Ammon's horn (tissue), 1 donor: ENCODE measurements at regions not wholly inside any gene's neighbourhood (a gene's known extent, or its start where the extent isn't known, plus 50 kb on each side); places are given as distances from the start of the nearest gene placed in this dataset.

Experiments
- DNase-seq: peaks from one replicate; pipeline ENCODE4 v3.0.0-alpha.2; 2016; ENCODE audit warnings: low spot score

DNA sequence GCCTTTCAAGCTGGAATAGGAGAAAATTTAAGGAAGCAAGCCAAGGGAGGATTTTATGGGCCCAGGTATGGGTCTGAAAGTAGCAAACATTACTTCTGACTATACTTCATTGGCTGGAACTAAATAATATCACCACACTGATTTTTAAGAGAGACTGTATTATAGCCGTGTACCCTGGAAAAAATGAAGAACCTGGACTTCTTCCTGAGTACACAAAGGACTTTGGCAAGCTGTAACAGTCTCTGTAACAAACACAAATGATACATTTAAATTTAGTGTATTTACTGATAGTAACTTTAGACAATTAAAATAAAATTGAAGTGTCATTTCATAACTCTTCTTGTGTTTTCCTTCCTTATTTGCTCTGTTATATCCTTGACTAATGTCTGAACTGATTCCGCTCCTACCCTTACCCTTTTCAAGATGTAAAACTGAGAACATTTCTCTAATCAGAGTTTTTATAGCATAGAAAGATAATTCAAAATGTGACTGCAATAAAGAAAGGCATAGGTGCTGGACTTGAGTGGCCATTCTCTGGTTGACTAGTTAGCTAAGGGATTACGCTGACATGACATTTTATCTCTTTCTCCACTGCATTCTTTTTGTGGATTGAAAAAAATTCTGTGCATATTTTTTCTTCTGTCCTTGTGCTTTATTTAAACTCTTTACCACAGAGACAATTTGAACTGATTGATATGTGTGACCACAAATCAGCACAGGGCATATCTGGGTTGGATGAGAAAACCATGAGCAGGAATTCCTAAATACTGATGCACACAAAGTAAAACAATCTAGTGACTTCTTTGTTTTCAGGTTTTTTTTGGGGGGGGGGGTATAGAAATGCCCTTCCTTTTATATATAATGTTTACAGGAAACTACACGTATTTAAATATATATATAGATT, 349.7 kb downstream of the MDFIC start:
- DNase-seq = no peak

DNA sequence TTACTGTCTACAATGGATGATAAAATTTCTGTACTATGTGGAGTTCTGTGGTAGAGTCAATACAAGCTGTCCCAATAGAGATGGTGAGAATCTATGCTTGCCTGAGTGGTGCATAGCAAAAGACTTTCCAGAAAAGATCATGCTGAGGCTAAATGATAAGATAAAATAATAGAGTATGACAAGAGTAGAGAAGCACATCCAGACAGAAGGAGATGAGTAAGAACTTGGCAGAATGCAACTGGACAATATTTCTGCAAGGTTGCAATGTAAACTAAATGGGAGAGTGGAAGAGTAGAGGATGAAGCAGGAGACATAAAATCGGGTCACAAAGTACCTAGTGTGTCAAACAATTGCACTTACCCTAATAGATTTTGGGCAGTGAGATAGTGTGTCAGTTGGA, 347.6 kb downstream of the MDFIC start:
- DNase-seq = no peak

DNA sequence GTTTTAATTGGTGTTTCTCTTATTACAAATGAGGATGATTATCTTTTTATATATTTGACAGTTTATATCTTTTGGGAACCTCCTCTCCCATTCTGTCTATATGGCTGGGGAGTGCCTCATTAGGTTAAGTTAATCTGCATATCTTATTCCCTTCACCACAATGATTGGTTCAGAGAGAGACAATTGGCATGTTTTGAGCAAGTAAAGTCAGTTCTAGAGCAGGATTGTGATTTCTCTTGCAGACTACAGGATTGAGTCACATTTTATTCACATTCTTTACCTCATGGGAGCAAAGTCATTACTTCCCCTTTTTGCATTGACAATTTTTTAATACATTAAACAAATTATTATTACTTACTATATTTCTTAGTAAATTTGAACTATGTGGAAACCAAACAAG, 345.6 kb downstream of the MDFIC start:
- no peak for DNase-seq

DNA sequence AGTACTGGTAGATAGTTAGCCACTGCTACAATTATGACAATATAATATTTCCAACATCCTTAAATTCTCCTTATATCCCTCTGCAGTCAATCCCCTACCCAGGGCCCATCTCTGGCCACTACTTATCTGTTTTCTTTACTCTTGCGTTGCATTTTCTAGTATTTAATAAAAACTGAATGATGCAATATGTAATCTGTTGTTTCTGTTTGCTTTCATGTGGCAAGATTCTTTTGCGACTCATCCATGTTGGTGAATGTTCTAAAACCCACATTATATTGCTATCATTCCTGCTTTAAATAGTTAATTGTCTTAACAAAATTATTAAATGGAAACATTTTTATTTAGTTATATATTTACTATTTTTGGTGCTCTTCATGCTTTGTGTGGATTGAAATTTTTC, 338.5 kb downstream of the MDFIC start:
- no peak for DNase-seq

DNA sequence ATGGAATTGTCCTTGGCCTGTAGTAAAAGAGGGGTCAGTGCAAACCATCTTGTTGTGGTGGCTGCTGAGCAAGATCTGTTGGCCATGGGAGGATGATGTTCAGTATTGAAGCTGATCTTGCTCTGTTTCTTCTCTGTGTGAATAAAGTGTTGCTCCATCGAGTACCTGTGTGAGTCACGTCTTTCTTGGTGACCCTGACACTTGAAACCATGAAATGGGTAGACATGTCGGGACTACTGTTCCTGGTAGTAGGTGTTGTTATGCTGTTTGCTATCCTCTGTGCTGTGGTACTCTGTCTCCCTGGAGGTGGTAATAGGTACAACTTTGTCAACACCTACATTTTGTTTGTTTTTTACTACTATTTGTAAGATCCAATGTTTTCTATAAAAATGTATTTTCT, 330.6 kb downstream of the MDFIC start:
- DNase-seq = no peak

DNA sequence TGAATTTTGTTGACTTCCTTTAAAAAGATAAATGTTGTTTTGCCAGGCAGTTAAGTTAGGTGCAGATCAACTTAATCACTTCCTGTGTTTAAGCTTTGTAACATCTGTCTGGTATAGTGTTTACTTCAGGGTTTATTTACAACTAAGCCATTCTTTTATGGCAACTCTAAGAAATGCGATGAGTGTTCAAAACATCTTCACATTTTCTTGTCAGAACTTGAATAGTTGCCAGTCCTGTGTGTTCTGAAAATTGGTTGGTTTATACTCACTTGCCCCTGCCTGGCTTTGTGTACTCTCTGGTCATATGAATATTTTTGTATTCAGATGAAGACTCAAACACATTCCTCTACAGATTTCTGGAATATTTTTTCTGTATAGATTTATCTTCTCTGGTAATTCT, 327.2 kb downstream of the MDFIC start:
- DNase-seq = no peak

DNA sequence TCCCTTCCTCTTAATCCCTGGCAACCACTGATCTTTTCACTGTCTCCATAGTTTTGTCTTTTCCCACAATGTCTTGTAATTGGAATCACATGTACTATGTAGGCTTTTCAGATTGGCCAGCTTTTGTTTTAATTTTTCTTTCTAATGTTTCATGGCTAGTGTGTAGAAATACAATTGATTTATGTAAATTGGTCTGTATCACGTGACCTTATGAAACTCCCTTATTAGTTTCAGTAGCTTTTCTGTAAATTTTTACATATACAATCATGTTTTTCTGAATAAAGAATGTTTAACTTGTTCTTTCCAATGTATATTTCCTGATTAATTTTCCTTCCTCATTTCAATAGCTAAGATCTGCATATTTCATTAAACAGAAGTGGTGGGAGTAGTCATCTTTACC, 319.3 kb downstream of the MDFIC start:
- DNase-seq = no peak

DNA sequence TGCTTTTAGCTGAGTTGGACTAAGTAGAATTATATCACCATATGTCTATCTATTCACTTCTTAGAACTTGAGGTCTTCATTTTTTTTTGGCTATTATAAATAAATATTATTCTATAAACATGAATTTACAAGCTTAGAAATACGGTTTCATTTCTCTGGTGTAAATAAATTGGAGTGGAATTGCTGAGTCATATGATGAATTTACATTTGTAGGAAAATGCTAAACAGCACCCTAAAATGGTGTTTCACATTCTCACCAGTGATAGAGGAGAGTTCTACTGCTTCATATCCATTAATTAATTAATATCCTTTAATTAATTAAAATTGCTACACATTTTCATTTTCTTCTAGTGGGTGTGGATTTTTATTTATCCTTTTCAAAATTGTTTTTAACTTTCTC, 318.3 kb downstream of the MDFIC start:
- no peak for DNase-seq

DNA sequence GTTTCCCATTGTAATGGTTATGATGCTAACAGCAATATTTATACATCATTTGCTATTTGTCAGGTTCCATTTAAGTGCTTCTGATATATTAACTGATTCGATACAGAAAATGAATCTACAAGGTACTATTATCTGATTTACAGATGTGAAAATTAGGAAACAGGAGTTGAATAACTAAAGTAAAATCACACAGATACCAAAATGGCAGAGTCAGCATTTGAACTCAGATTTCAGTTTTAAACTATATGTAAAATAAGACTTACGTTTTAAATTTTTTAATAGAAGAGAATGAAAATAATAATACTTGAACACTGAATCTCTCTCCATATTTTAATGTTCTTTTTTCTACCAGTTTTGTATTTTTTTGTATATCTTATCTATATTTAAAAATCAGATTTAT, 313.2 kb downstream of the MDFIC start:
- DNase-seq = no peak

DNA sequence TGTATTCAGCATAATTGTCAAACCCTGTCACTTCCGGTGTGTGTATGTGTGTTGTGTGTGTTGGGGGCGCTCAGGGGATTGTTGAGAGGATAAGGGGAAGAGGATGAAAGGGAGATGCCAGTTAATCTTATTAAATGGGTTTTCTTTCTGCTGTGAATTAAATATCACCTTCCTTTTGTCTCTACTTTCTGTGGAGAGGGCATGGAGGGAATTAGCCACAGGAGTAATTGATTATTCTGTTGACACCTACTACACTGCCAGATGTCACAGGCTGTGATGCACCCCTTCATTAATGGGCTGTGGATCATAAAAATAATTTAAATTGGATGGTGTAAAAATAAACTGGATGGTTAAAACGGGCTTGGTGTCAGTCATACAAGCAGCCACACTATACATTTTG, 311.9 kb downstream of the MDFIC start:
- DNase-seq = no peak

DNA sequence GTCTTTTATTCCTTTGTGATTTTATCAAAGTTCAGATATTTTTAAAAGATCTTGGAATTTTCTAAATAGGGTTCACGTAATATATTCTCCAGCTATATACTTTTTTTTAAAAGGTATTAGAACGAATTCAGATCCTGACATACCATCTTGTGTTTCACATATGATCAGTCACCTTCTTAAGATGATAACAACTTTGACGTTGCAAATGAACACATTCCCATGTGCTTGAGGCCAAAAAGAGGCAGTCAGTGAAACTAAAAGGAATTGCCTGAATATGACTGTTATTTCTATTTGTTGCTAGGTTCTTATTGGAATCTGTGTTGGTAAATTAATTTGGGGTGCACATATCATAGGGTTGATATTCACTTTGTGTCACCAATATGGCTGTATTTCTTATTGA, 310.1 kb downstream of the MDFIC start:
- no peak for DNase-seq

DNA sequence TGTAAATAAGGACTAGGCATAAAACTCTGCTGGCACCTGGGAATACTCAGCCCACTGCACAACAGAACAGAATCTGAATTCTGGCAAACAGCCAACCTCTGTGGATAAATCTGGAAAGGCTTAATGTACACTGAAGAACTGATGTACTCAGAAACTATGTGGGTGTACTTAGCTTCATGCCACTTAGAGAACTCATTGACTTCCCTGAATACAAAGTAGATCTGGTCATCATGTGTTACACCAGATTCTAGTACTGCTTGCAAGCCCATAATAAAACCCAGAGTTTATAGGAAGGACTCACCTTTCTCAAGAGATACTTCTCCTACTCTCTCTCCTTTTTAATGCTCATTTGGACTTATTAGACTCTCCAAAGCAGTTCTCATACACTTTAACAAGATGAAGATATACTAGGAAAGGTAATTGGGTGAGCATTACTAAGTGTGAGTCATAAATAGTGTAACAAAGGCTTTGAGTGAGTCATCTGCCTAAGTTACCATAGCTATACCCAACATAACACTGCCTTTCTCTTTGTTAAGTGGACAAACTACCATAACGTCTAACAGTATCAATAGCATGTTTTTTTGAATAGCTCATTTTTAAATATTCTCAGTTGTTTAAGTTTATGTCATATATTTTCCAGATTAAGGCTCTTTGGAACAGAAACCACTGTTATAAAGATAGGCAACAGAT, 309.1 kb downstream of the MDFIC start:
- DNase-seq = no peak

DNA sequence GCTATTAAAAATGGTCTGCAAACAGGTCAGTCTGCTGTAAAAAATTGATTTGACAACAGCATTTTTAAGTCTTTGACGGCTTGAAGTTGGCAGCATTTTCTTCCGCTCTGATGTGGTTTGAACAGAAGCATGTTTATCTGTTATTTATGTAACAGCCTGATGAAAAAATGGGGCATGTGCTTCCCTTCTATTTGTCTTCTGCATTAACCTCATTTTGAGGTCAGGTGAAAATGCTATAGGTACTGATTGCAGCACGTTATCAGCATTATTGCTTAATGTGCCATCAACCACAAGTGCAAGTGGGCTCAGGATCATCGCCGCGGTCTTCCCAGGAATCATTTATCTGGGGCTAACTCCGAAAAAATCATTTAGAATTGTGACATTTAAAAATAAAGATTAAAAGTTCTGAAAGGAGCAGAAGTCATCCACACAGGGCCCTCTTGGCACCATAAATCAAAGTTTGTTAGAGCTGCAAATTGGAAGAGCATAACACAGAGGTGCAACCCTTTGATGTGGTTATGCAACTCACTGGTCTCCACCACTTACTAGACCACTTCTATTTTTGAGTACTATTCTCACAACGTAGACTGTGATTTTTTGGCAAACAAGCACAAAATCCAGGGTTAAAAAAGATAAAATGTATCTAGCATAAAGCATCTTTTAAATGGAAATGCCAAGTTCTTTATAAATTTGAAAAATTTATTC, 307.7 kb downstream of the MDFIC start:
- DNase-seq = no peak

DNA sequence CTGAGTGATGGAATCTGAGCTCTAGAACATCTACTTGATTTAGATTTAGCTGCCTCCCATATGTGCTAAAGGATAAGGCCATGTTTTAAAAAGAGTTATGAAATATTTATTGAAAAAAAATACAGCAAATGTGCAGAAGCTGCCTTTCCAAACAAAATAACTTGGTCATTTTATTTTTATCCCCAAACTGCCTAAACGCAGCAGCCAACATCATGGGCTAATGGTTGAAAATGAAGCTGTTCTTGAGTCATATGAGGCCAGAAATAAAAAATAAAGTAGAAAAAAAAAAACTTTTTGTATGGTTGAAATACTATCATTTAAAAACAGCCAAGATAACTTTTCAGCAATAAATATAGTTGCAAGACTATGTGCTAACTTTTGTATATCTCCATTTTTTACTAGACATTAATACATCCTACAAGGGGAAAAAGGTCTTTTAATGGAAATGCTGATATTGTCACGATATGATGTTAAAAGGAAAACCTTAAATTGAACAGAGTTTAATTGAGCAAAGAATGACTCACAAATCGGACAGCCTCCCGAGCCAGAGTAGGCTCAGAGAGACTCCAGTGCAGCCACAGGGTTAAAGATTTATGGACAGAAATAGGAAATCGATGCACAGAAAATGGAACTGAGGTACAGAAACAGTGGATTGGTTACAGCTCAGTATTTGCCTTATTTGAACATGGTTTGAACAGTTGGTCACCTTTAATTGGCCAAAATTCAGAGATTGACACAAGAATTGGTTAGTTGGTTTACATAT, 305.8 kb downstream of the MDFIC start:
- no peak for DNase-seq

DNA sequence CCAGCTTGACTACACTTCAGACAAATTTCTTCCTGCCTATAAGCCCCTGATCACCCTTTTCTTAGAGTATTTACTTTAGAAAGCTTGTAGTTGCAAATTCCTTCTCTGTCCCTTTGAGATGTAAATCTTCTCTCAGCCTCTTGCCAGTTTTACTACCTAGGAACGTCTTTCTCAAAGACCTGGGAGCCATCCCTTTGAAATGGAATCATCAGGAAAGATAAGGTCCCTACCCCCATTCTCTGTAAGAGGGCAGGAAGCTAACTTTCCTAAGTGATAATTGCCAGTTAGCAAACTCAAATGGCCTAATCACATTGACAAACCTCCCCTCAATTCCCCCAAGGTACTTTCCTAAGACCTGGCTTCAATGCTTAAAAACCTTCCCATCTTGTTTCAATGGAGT, 304.5 kb downstream of the MDFIC start:
- DNase-seq = no peak

DNA sequence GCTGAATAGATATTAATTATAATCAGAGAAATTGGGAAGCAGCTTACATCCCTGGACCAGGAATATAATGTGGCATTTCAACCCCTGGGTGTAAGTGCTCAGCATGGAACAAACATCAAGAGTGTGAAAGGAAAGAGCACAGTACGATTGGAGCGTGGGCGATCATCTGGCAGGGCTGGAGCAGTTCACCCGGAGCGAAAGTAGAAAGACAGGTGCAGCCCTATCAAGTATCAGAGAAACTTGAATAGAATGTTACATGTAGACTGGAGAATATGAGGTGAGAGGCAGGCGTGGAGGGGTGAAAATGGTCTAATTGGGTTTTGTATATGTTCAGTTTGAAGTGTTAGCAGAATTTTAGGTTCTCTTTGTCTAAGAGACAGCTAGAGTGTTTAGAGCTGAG, 303.0 kb downstream of the MDFIC start:
- no peak for DNase-seq

DNA sequence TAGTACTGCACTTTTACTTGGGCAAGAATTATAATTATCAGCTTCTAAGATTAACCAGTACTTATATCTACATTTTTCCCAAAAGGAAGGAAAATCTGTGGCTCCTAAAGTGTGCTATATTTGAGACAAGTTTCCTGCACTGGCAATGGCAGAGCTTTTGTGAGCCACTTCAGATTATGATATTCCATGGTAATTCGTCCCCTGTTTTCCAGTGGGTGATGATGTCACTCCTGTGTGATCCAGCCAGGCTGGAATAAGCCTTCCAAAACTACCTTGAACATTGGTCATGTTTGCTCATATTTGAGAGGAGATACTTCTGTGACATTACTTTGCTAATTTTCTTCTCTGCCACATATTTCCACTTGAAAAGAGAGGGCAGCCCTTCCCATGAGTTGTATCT, 302.1 kb downstream of the MDFIC start:
- DNase-seq = no peak

DNA sequence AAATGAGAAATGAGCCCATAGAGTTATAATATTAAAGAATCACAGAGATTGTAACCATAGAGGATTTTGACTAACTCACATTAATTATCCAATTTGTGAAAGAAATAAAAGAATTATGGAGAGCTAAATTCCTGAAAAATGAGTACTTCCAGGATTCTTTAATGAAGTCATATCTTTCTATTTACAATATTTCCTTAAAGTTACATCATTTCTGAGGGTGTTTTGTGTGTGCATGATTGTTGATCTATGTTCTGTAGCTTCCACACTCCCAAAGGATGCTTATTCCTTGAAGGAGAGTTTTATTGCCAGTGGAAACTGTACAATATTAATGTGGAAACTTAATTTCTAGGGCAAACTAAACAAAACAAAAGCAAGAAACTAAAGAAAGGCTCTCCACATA, 299.6 kb downstream of the MDFIC start:
- DNase-seq = no peak

DNA sequence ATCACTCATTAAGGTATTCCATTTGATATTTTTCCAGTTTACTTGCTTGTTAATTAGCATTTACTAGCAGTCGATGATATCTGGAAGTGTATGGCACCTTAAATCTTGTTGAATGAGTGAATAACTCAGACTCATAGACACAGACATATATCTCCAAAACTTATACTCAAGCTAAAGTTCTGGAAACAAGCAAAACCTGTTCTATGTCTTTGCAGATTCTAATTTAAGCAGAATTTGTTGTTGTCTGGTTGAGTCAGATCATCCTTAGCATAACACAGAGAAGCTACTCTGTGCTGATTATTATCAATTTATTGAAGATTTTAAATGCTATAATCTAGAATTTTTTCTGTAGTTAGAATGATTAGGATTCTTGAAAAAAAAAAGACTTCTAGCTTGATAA, 296.2 kb downstream of the MDFIC start:
- no peak for DNase-seq

DNA sequence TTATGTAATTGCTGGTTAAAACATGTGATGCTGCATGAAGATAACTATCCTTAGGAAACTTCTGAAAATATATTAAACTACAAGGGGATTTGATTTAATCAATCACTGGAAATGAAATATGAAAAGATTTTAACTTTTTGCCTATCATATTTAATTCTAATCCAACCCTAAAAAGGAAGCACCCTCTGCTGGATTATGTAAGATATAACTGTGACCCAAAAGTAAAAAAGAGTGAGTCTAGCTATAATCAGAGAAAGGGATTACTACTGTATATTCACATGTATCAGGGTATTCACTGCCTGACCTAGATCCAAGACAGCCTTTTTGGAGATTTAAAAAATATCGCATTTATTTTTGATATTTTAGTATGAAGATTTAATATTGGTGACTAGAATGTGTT, 295.5 kb downstream of the MDFIC start:
- no peak for DNase-seq

DNA sequence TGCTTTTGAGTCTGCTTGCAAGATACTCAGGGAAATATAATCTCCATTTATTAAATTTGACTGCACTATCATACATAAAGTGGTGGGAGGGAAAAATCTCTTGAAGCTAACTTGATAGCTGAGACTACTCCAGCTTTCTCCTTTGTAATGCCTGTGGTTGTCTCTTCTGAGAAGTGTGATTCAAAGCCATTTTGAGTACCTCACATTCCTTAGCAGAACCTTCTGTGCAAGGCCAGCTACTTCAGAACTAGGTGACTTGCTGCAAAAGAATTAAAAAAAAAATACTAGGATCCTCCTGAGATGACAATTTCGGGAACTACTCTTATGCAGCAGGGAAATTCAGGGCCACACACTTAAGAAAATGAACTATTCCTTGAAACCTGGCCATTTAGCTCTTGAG, 294.8 kb downstream of the MDFIC start:
- DNase-seq = no peak

DNA sequence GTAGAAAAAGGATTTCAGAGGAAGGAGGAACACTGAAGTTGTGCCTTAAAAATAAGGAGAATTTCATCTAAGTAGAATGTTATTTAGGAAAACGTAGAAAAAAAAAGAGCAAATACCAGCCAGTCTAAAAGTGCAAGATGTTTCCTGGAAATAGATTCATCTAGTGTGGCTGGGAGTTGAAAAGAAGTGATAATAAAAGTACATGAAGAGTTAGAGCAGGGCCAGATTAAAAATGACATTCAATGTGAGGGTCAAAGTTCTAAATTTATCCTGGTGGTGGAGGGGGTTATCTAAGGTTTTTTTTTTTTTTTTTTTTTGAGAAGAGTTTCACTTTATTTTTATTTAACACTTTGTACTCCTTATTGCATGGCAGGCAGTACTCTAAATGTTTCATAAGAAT, 289.3 kb downstream of the MDFIC start:
- no peak for DNase-seq
